BJ (cell line): ENCODE measurements at regions not wholly inside any gene's neighbourhood (a gene's known extent, or its start where the extent isn't known, plus 50 kb on each side); places are given as distances from the start of the nearest gene placed in this dataset.

Source experiments
- CTCF ChIA-PET: fragments of 350-600 bp; formaldehyde crosslinking; extraction: SDS; loops from one replicate; lab custom pipeline; 2021; ENCODE audit warnings: antibody characterized with exemption, inconsistent platforms; lab: Yijun Ruan, JAX
- POLR2A ChIA-PET: fragments of 300-600 bp; sonication (Branson Sonifier 250); formaldehyde crosslinking; extraction: SDS; loops from one replicate; lab custom pipeline; 2021; ENCODE audit warnings: antibody characterized with exemption; lab: Charles Lee
- DNase-seq: peaks from one replicate; pipeline ENCODE4 v3.0.0-alpha.2; 2011; ENCODE audit warnings: low read depth
- H3K27me3 ChIP-seq: 2 replicates; pipeline ENCODE4 v1.6.0; 2011; ENCODE audit warnings: low read length; ENCODE audit not compliant: control insufficient read depth, insufficient read depth
- H3K36me3 ChIP-seq: 2 replicates; pipeline ENCODE4 v1.5.1; 2011; ENCODE audit warnings: low read length; ENCODE audit not compliant: control insufficient read depth, insufficient read depth
- H3K4me3 ChIP-seq: 2 replicates; pipeline ENCODE4 v1.5.1; 2011; ENCODE audit warnings: low read depth, mild to moderate bottlenecking, control low read depth, low read length
- CTCF ChIP-seq: IDR thresholded peaks from 2 replicates; pipeline ENCODE4 v1.5.1; 2011; ENCODE audit warnings: low read depth, mild to moderate bottlenecking, control low read depth, inconsistent platforms, low read length, moderate library complexity; ENCODE audit not compliant: insufficient read depth

- DNase-seq: no peak
- Histone ChIP-seq H3K27me3 (no peaks in the 10 kb centered on the region), H3K36me3 (no peaks in the 10 kb centered on the region), H3K4me3 (no peak overlapping the region)
- POLR2A ChIA-PET: no interaction called here
- no peak for TF ChIP-seq CTCF
- CTCF ChIA-PET: interaction anchor here (0.6 kb wide), 1 partner anchor 1816 kb away, joined by 3 read pairs; no protein-coding TSS in a partner anchor
Measured at GRCh38 chr13:33970746-33971561, 153.0 kb downstream of the RFC3 start.

- ChIA-PET POLR2A (no interaction called here), CTCF (no interaction called here)
- no peak for TF ChIP-seq CTCF
- H3K36me3 ChIP-seq: no peaks in the 10 kb centered on the region
- no peak overlapping the region for H3K4me3 ChIP-seq
- no peaks in the 10 kb centered on the region for H3K27me3 ChIP-seq
- no peak for DNase-seq
Measured at GRCh38 chr13:33971562-33971819, 153.5 kb downstream of the RFC3 start.

- no peak for TF ChIP-seq CTCF
- Histone ChIP-seq H3K4me3 (no peak overlapping the region), H3K36me3 (no peaks in the 10 kb centered on the region), H3K27me3 (no peaks in the 10 kb centered on the region)
- CTCF ChIA-PET: no interaction called here
- POLR2A ChIA-PET: no interaction called here
- no peak for DNase-seq
Measured at GRCh38 chr13:33973194-33973593, 155.2 kb downstream of the RFC3 start.

GRCh38 chr13:33976965-33977364 is 159.0 kb downstream of the RFC3 start:
- no peak for TF ChIP-seq CTCF
- Histone ChIP-seq H3K27me3 (no peaks in the 10 kb centered on the region), H3K36me3 (no peaks in the 10 kb centered on the region), H3K4me3 (no peak overlapping the region)
- DNase-seq: no peak
- ChIA-PET POLR2A (no interaction called here), CTCF (no interaction called here)

GRCh38 chr13:33978653-33979052 is 160.7 kb downstream of the RFC3 start:
- H3K27me3 ChIP-seq: no peaks in the 10 kb centered on the region
- ChIA-PET CTCF (no interaction called here), POLR2A (no interaction called here)
- TF ChIP-seq CTCF: no peak
- no peak overlapping the region for H3K4me3 ChIP-seq
- no peaks in the 10 kb centered on the region for H3K36me3 ChIP-seq
- DNase-seq: no peak
